Breast epithelium (tissue), 4 donors: ENCODE measurements at regions not wholly inside any gene's neighbourhood (a gene's known extent, or its start where the extent isn't known, plus 50 kb on each side); places are given as distances from the start of the nearest gene placed in this dataset.

Experiments
- DNase-seq, 2 donors: peaks; one replicate each; pipeline ENCODE4 v3.0.0-alpha.2; 2019; ENCODE audit warnings: low spot score in 2 of 2
- H3K27ac ChIP-seq, 2 donors: fragments of 200-600 bp; sonication (generic) in 1 of 2; one replicate each; pipeline ENCODE4 v1.5.1; 2016 to 2019; ENCODE audit warnings: mild to moderate bottlenecking in 1 of 2
- H3K27me3 ChIP-seq, 2 donors: fragments of 200-600 bp; sonication (generic) in 1 of 2; one replicate each; pipeline versions ENCODE4 v1.5.1 to v1.6.0; 2017 to 2019; ENCODE audit warnings: control low read depth in 1 of 2, mild to moderate bottlenecking in 1 of 2
- H3K36me3 ChIP-seq: fragments of 200-600 bp; one replicate; pipeline ENCODE4 v1.5.1; 2019
- H3K4me1 ChIP-seq, 2 donors: fragments of 200-600 bp; sonication (generic); one replicate each; pipeline ENCODE4 v1.5.1; 2016 to 2019; ENCODE audit warnings: control low read depth in 1 of 2
- H3K4me3 ChIP-seq, 3 donors: fragments of 200-600 bp; sonication (generic); 1 replicate in 2 of 3; 2 replicates in 1 of 3; pipeline ENCODE4 v1.5.1; 2016 to 2019; ENCODE audit warnings: mild to moderate bottlenecking in 3 of 3, moderate library complexity in 2 of 3
- H3K9me3 ChIP-seq, 2 donors: fragments of 200-600 bp; sonication (generic) in 1 of 2; one replicate each; pipeline ENCODE4 v1.5.1; 2016 to 2019; ENCODE audit warnings: control low read depth in 1 of 2
- CTCF ChIP-seq, 3 donors: fragments of 450-650 bp; IDR thresholded peaks; one replicate each; pipeline ENCODE4 v1.5.1; 2016 to 2017; ENCODE audit warnings: antibody characterized with exemption in 3 of 3, mild to moderate bottlenecking in 3 of 3, moderate library complexity in 3 of 3
- POLR2A ChIP-seq: fragments of 450-650 bp; IDR thresholded peaks from one replicate; pipeline ENCODE4 v1.6.1; 2016; ENCODE audit warnings: antibody characterized with exemption, mild to moderate bottlenecking, moderate library complexity
- POLR2AphosphoS5 ChIP-seq, 3 donors: sonication (generic); formaldehyde crosslinking; IDR thresholded peaks; one replicate each; pipeline ENCODE4 v1.6.1; 2017; ENCODE audit warnings: antibody characterized with exemption in 3 of 3
- intact Hi-C: fragments of 100-400 bp; cut with DNase I; formaldehyde crosslinking; loops from one replicate; pipeline ENCODE4 v1.15.1; 2023; ENCODE audit warnings: low total_unique reads

GRCh38 chr1:105934806-105935205 is 1121.7 kb upstream of the PRMT6 start:
- no peak overlapping the region for H3K4me3 ChIP-seq
- no peak overlapping the region for H3K27ac ChIP-seq
- H3K27me3 ChIP-seq, result no peaks in the 10 kb centered on the region
- H3K4me1 ChIP-seq, result no peaks in the 10 kb centered on the region
- DNase-seq, result no peak
- H3K9me3 ChIP-seq, result peaks cover 4 to 10% of the 10 kb centered on the region in 2 donors
- no peaks in the 10 kb centered on the region for H3K36me3 ChIP-seq
- intact Hi-C loops, result no loop called here
- no peak for TF ChIP-seq POLR2AphosphoS5 (IDR thresholded peaks at IDR 0.05)
- TF ChIP-seq POLR2A, result no peak
- no peak for TF ChIP-seq CTCF (IDR thresholded peaks at IDR 0.05)

- Histone ChIP-seq H3K9me3 (no peaks in the 10 kb centered on the region), H3K4me3 (no peak overlapping the region), H3K27me3 (no peaks in the 10 kb centered on the region), H3K4me1 (no peaks in the 10 kb centered on the region), H3K36me3 (no peaks in the 10 kb centered on the region), H3K27ac (no peak overlapping the region)
- TF ChIP-seq POLR2AphosphoS5 (IDR thresholded peaks at IDR 0.05) (no peak), CTCF (IDR thresholded peaks at IDR 0.05) (no peak), POLR2A (no peak)
- intact Hi-C loops, result no loop called here
- DNase-seq, result no peak
These were observed 1091.6 kb upstream of the PRMT6 start for GRCh38 chr1:105964879-105965278.

- H3K27me3 ChIP-seq, result no peaks in the 10 kb centered on the region
- H3K4me1 ChIP-seq, result no peaks in the 10 kb centered on the region
- TF ChIP-seq CTCF (IDR thresholded peaks at IDR 0.05) (no peak), POLR2A (no peak), POLR2AphosphoS5 (IDR thresholded peaks at IDR 0.05) (no peak)
- no peaks in the 10 kb centered on the region for H3K9me3 ChIP-seq
- no peak for DNase-seq
- H3K4me3 ChIP-seq, result no peak overlapping the region
- H3K27ac ChIP-seq, result no peak overlapping the region
- H3K36me3 ChIP-seq, result no peaks in the 10 kb centered on the region
- intact Hi-C loops, result no loop called here
These were observed 1059.0 kb upstream of the PRMT6 start for GRCh38 chr1:105997516-105997915.

- TF ChIP-seq POLR2AphosphoS5 (IDR thresholded peaks at IDR 0.05), result no peak
- TF ChIP-seq POLR2A, result no peak
- TF ChIP-seq CTCF (IDR thresholded peaks at IDR 0.05), result peak in 1 of 3 donors; percentile 9
- H3K4me1 ChIP-seq, result no peaks in the 10 kb centered on the region
These were observed 1034.1 kb upstream of the PRMT6 start for GRCh38 chr1:106022312-106022902.

GRCh38 chr1:106027871-106028270 is 1028.6 kb upstream of the PRMT6 start:
- Histone ChIP-seq H3K36me3 (no peaks in the 10 kb centered on the region), H3K4me3 (no peak overlapping the region), H3K9me3 (no peaks in the 10 kb centered on the region), H3K27me3 (no peaks in the 10 kb centered on the region), H3K27ac (no peak overlapping the region), H3K4me1 (no peaks in the 10 kb centered on the region)
- TF ChIP-seq CTCF (IDR thresholded peaks at IDR 0.05) (no peak), POLR2A (no peak), POLR2AphosphoS5 (IDR thresholded peaks at IDR 0.05) (no peak)
- intact Hi-C loops, result no loop called here
- no peak for DNase-seq

More at GRCh38 chr1:106022312-106022902, 1034.1 kb upstream of the PRMT6 start:
- no peaks in the 10 kb centered on the region for H3K36me3 ChIP-seq
- intact Hi-C loops, result no loop called here
- no peak overlapping the region for H3K27ac ChIP-seq
- H3K27me3 ChIP-seq, result no peaks in the 10 kb centered on the region
- no peak for DNase-seq
- H3K9me3 ChIP-seq, result no peaks in the 10 kb centered on the region
- H3K4me3 ChIP-seq, result no peak overlapping the region
